Tibial artery (tissue), 4 donors: ENCODE measurements at regions not wholly inside any gene's neighbourhood (a gene's known extent, or its start where the extent isn't known, plus 50 kb on each side); places are given as distances from the start of the nearest gene placed in this dataset.

Experiments
- DNase-seq, 2 donors: peaks; one replicate each; pipeline ENCODE4 v3.0.0-alpha.2; 2019
- H3K27ac ChIP-seq, 2 donors: fragments of 200-600 bp; sonication (generic) in 1 of 2; 1 replicate in 1 of 2; 2 replicates in 1 of 2; pipeline ENCODE4 v1.5.1; 2018 to 2019; ENCODE audit warnings: mild to moderate bottlenecking in 1 of 2
- H3K27me3 ChIP-seq, 2 donors: fragments of 200-600 bp; sonication (generic) in 1 of 2; one replicate each; pipeline versions ENCODE4 v1.5.1 to v1.6.0; 2016 to 2019
- H3K36me3 ChIP-seq, 3 donors: fragments of 200-600 bp; sonication (generic) in 2 of 3; one replicate each; pipeline ENCODE4 v1.5.1; 2016 to 2019; ENCODE audit warnings: mild to moderate bottlenecking in 2 of 3
- H3K4me1 ChIP-seq, 4 donors: fragments of 200-600 bp; sonication (generic) in 2 of 4; 1 replicate in 3 of 4; 2 replicates in 1 of 4; pipeline ENCODE4 v1.5.1; 2016 to 2019
- H3K4me3 ChIP-seq, 2 donors: fragments of 200-600 bp; sonication (generic) in 1 of 2; 1 replicate in 1 of 2; 2 replicates in 1 of 2; pipeline ENCODE4 v1.5.1; 2018 to 2019; ENCODE audit warnings: mild to moderate bottlenecking in 2 of 2
- H3K9me3 ChIP-seq, 3 donors: fragments of 200-600 bp; sonication (generic) in 1 of 3; one replicate each; pipeline ENCODE4 v1.5.1; 2016 to 2019
- CTCF ChIP-seq, 2 experiments: fragments of 200-600 bp in 1 of 2; fragments of 450-650 bp in 1 of 2; IDR thresholded peaks; one replicate each; pipeline ENCODE4 v1.5.1; 2017 to 2019; ENCODE audit warnings: antibody characterized with exemption in 2 of 2, mild to moderate bottlenecking in 1 of 2, moderate library complexity in 1 of 2
- intact Hi-C: fragments of 100-400 bp; cut with DNase I; formaldehyde crosslinking; loops from one replicate; pipeline ENCODE4 v1.15.0; 2023; ENCODE audit warnings: low total_unique reads

- Histone ChIP-seq H3K9me3 (no peaks in the 10 kb centered on the region), H3K4me1 (peaks cover 0 to 28% (median 13%) of the 10 kb centered on the region in 4 donors), H3K27me3 (no peaks in the 10 kb centered on the region), H3K4me3 (no peak overlapping the region), H3K36me3 (no peaks in the 10 kb centered on the region), H3K27ac (no peak overlapping the region)
- DNase-seq = no peak
- TF ChIP-seq CTCF (IDR thresholded peaks at IDR 0.05) = no peak
- intact Hi-C loops = no loop called here
Measured at GRCh38 chr2:220956429-220956828, 615.7 kb downstream of the EPHA4 start.

- Histone ChIP-seq H3K4me3 (no peak overlapping the region), H3K9me3 (no peaks in the 10 kb centered on the region), H3K4me1 (peaks cover 0 to 43% (median 13%) of the 10 kb centered on the region in 4 donors), H3K27ac (peak overlapping the region; percentile 13 to 34), H3K36me3 (no peaks in the 10 kb centered on the region), H3K27me3 (no peaks in the 10 kb centered on the region)
- TF ChIP-seq CTCF (IDR thresholded peaks at IDR 0.05) = no peak
- peak; percentile 42 to 73 for DNase-seq
- intact Hi-C loops = no loop called here
Measured at GRCh38 chr2:220959391-220959802, 612.7 kb downstream of the EPHA4 start.

GRCh38 chr2:220961143-220961860 lies 610.8 kb downstream of the EPHA4 start:
- Histone ChIP-seq H3K4me3 (no peak overlapping the region), H3K4me1 (peaks cover 0 to 43% (median 13%) of the 10 kb centered on the region in 4 donors), H3K27me3 (no peaks in the 10 kb centered on the region), H3K9me3 (no peaks in the 10 kb centered on the region), H3K36me3 (no peaks in the 10 kb centered on the region), H3K27ac (peak overlapping the region; percentile 17 to 21)
- TF ChIP-seq CTCF (IDR thresholded peaks at IDR 0.05) = no peak
- intact Hi-C loops = no loop called here
- DNase-seq = no peak

GRCh38 chr2:220962556-220962955 lies 609.5 kb downstream of the EPHA4 start:
- no peak overlapping the region for H3K4me3 ChIP-seq
- no peak for DNase-seq
- TF ChIP-seq CTCF (IDR thresholded peaks at IDR 0.05) = no peak
- H3K36me3 ChIP-seq = no peaks in the 10 kb centered on the region
- no peak overlapping the region for H3K27ac ChIP-seq
- no peaks in the 10 kb centered on the region for H3K9me3 ChIP-seq
- peaks cover 0 to 43% (median 13%) of the 10 kb centered on the region in 4 donors for H3K4me1 ChIP-seq
- intact Hi-C loops = no loop called here
- H3K27me3 ChIP-seq = no peaks in the 10 kb centered on the region

- intact Hi-C loops = no loop called here
- Histone ChIP-seq H3K9me3 (no peaks in the 10 kb centered on the region), H3K4me3 (no peak overlapping the region), H3K36me3 (no peaks in the 10 kb centered on the region), H3K4me1 (peaks cover 0 to 43% (median 13%) of the 10 kb centered on the region in 4 donors), H3K27ac (no peak overlapping the region), H3K27me3 (no peaks in the 10 kb centered on the region)
- no peak for DNase-seq
- TF ChIP-seq CTCF (IDR thresholded peaks at IDR 0.05) = no peak
Measured at GRCh38 chr2:220963076-220963475, 609.0 kb downstream of the EPHA4 start.
